ENCODE measurements at regions not wholly inside any gene's neighbourhood (a gene's known extent, or its start where the extent isn't known, plus 50 kb on each side); places are given as distances from the start of the nearest gene placed in this dataset.

GRCh38 chr2:107645586-107645985 lies 181.1 kb upstream of the RGPD4 start:
- DNase-seq (no peak), ATAC-seq (ENCODE audit: poor library complexity) (no peak)
- no peak for TF ChIP-seq CTCF (IDR thresholded peaks at IDR 0.05)
- Mint-ChIP-seq H3K9me3 (peaks cover 20% of the 10 kb centered on the region), H3K4me3 (no peak overlapping the region), H3K27me3 (no peaks in the 10 kb centered on the region), H3K4me1 (ENCODE audit: low read depth) (no peaks in the 10 kb centered on the region), H3K36me3 (ENCODE audit: low read depth) (no peaks in the 10 kb centered on the region), H3K27ac (no peak overlapping the region)
- no peak overlapping the region for H3K4me3 ChIP-seq (ENCODE audit: low read length)
- intact Hi-C loops (cut with DNase I, micrococcal nuclease) = no loop called here
- no peaks in the 10 kb centered on the region for H3K27me3 ChIP-seq (ENCODE audit: control insufficient read depth in 1 of 2, insufficient read depth in 2 of 2, low read length in 2 of 2)
- POLR2A ChIA-PET = no interaction called here
- no peak overlapping the region for H3K27ac ChIP-seq (ENCODE audit: low read depth in 1 of 2, low read length in 2 of 2)
- peaks cover 9 to 16% of the 10 kb centered on the region in 2 experiments for H3K9me3 ChIP-seq (ENCODE audit: control insufficient read depth in 1 of 2, insufficient read depth in 1 of 2, low read length in 2 of 2)
- no peaks in the 10 kb centered on the region for H3K4me1 ChIP-seq (ENCODE audit: insufficient read depth, low read length)
- no peaks in the 10 kb centered on the region for H3K36me3 ChIP-seq (ENCODE audit: insufficient read depth, low read length)
- CTCF ChIA-PET = no interaction called here

GRCh38 chr2:107648781-107649404 lies 177.8 kb upstream of the RGPD4 start:
- H3K4me1 Mint-ChIP-seq (ENCODE audit: low read depth) = no peaks in the 10 kb centered on the region
- ATAC-seq (ENCODE audit: poor library complexity) (no peak), DNase-seq (no peak)
- no peak overlapping the region for H3K27ac Mint-ChIP-seq
- H3K27ac ChIP-seq (ENCODE audit: low read depth in 1 of 2, low read length in 2 of 2) = no peak overlapping the region
- no peaks in the 10 kb centered on the region for H3K36me3 Mint-ChIP-seq (ENCODE audit: low read depth)
- H3K36me3 ChIP-seq (ENCODE audit: insufficient read depth, low read length) = no peaks in the 10 kb centered on the region
- TF ChIP-seq CTCF (IDR thresholded peaks at IDR 0.05) = no peak
- H3K27me3 Mint-ChIP-seq = no peaks in the 10 kb centered on the region
- no peaks in the 10 kb centered on the region for H3K27me3 ChIP-seq (ENCODE audit: control insufficient read depth in 1 of 2, insufficient read depth in 2 of 2, low read length in 2 of 2)
- ChIA-PET POLR2A (no interaction called here), CTCF (no interaction called here)
- H3K4me3 ChIP-seq (ENCODE audit: low read length) = no peak overlapping the region
- H3K9me3 Mint-ChIP-seq = peaks cover 17% of the 10 kb centered on the region
- H3K9me3 ChIP-seq (ENCODE audit: control insufficient read depth in 1 of 2, insufficient read depth in 1 of 2, low read length in 2 of 2) = peaks cover 9 to 20% of the 10 kb centered on the region in 2 experiments
- no peak overlapping the region for H3K4me3 Mint-ChIP-seq
- intact Hi-C loops (cut with DNase I, micrococcal nuclease) = no loop called here
- no peaks in the 10 kb centered on the region for H3K4me1 ChIP-seq (ENCODE audit: insufficient read depth, low read length)

GRCh38 chr2:107657049-107657448 lies 169.6 kb upstream of the RGPD4 start:
- Mint-ChIP-seq H3K27ac (no peak overlapping the region), H3K4me1 (ENCODE audit: low read depth) (no peaks in the 10 kb centered on the region), H3K9me3 (peaks cover 5% of the 10 kb centered on the region), H3K36me3 (ENCODE audit: low read depth) (no peaks in the 10 kb centered on the region), H3K4me3 (no peak overlapping the region), H3K27me3 (no peaks in the 10 kb centered on the region)
- H3K27me3 ChIP-seq (ENCODE audit: control insufficient read depth in 1 of 2, insufficient read depth in 2 of 2, low read length in 2 of 2) = no peaks in the 10 kb centered on the region
- H3K4me1 ChIP-seq (ENCODE audit: insufficient read depth, low read length) = no peaks in the 10 kb centered on the region
- DNase-seq (no peak), ATAC-seq (ENCODE audit: poor library complexity) (no peak)
- no peak overlapping the region for H3K4me3 ChIP-seq (ENCODE audit: low read length)
- H3K27ac ChIP-seq (ENCODE audit: low read depth in 1 of 2, low read length in 2 of 2) = no peak overlapping the region
- TF ChIP-seq CTCF (IDR thresholded peaks at IDR 0.05) = no peak
- intact Hi-C loops (cut with DNase I, micrococcal nuclease) = no loop called here
- no peaks in the 10 kb centered on the region for H3K36me3 ChIP-seq (ENCODE audit: insufficient read depth, low read length)
- ChIA-PET CTCF (no interaction called here), POLR2A (no interaction called here)
- H3K9me3 ChIP-seq (ENCODE audit: control insufficient read depth in 1 of 2, insufficient read depth in 1 of 2, low read length in 2 of 2) = no peaks in the 10 kb centered on the region
